ENCODE measurements at regions not wholly inside any gene's neighbourhood (a gene's known extent, or its start where the extent isn't known, plus 50 kb on each side); places are given as distances from the start of the nearest gene placed in this dataset.

DNA sequence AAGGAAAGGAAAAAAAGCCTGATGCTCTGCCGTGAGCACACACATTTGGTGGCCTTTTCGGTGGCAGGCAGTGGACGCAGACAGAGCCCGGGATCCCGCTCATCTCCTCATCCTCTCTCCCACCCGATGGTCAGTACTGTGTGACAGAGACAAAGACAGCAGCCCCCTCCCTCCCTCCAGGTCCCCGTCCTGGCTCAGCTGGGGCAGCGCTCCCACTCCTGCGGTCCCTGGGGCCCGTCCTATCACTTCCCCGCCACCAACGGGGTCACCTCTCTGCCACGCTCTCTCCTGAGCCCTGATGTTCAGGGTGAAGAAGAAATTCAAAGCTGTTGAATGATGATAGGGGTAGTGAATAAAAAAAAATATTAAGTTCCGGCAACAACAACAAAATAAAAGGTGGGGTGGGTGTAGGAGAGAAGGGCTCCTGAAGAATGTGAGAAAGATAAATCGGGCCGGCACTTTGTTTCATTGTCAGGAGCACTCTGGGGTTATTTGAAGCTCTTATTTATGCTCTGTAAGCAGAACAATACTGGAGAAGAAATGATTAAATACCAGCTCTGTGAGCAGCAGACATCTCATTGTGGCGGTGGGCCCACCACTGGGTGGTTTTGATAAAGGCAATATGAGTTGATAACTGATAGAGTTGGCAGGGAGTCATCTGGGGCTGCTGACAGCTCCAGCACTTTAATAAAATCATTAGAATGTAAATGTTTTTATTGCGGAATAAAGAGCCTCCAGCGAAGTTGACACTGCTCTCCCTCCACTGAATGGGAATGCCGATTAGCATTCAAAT, 417.7 kb downstream of the IRX1 start:
- peaks cover 4% of the 10 kb centered on the region for H3K27me3 ChIP-seq
- H3K4me1 ChIP-seq: no peaks in the 10 kb centered on the region
- TF ChIP-seq POLR2A (IDR thresholded peaks at IDR 0.05) (no peak), EP300 (IDR thresholded peaks at IDR 0.05) (no peak)
- no peak overlapping the region for H3K27ac ChIP-seq
- 73 to 74% methylated on average over 8 to 14 of the region's 20 CpGs for WGBS, 2 donors (ENCODE audit: low coverage in 1 of 2)
- H3K36me3 ChIP-seq: no peaks in the 10 kb centered on the region
- no peak for ATAC-seq
- no peaks in the 10 kb centered on the region for H3K9me3 ChIP-seq
- no peak overlapping the region for H3K4me3 ChIP-seq

DNA sequence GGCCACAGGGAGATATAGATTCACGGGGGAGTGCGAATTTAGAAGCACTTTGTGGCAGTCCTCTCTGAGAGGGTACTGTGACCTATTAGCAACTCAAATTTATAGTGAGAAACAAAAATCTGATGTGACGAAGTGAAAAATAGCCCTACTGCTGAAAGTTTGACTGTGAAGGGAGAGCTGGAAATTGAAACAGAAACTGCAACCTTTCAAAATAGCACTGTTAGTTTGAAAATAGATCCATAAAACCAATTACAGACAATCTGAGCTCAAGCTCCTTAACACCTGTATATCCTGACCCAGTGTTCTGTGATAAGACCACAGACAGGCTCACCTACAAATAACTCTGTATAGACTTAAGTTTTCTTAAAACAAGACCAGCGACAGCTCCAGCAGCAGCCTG, 420.1 kb downstream of the IRX1 start:
- Histone ChIP-seq H3K9me3 (no peaks in the 10 kb centered on the region), H3K4me3 (no peak overlapping the region), H3K27me3 (peaks cover 4% of the 10 kb centered on the region), H3K27ac (no peak overlapping the region), H3K36me3 (no peaks in the 10 kb centered on the region), H3K4me1 (peaks cover 0 to 7% (median 2%) of the 10 kb centered on the region in 3 donors)
- ATAC-seq: no peak
- no peak for TF ChIP-seq POLR2A (IDR thresholded peaks at IDR 0.05)
- TF ChIP-seq POLR2AphosphoS5 (IDR thresholded peaks at IDR 0.05): no peak
- TF ChIP-seq EP300 (IDR thresholded peaks at IDR 0.05): no peak
- TF ChIP-seq, protein P1, sequence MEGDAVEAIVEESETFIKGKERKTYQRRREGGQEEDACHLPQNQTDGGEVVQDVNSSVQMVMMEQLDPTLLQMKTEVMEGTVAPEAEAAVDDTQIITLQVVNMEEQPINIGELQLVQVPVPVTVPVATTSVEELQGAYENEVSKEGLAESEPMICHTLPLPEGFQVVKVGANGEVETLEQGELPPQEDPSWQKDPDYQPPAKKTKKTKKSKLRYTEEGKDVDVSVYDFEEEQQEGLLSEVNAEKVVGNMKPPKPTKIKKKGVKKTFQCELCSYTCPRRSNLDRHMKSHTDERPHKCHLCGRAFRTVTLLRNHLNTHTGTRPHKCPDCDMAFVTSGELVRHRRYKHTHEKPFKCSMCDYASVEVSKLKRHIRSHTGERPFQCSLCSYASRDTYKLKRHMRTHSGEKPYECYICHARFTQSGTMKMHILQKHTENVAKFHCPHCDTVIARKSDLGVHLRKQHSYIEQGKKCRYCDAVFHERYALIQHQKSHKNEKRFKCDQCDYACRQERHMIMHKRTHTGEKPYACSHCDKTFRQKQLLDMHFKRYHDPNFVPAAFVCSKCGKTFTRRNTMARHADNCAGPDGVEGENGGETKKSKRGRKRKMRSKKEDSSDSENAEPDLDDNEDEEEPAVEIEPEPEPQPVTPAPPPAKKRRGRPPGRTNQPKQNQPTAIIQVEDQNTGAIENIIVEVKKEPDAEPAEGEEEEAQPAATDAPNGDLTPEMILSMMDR (IDR thresholded peaks at IDR 0.05): no peak
- whole genome bisulfite sequencing, 2 donors (ENCODE audit: low coverage in 1 of 2): 82 to 92% methylated on average over 2 to 4 of the region's 4 CpGs

GRCh38 chr5:4017076-4017803, 421.6 kb downstream of the IRX1 start:
- Histone ChIP-seq H3K9me3 (no peaks in the 10 kb centered on the region), H3K27ac (no peak overlapping the region), H3K27me3 (peaks cover 4% of the 10 kb centered on the region), H3K4me1 (peaks cover 0 to 7% (median 3%) of the 10 kb centered on the region in 3 donors), H3K4me3 (no peak overlapping the region), H3K36me3 (no peaks in the 10 kb centered on the region)
- TF ChIP-seq POLR2A (IDR thresholded peaks at IDR 0.05): no peak
- TF ChIP-seq, protein P1 (IDR thresholded peaks at IDR 0.05): no peak
- TF ChIP-seq EP300 (IDR thresholded peaks at IDR 0.05): no peak
- TF ChIP-seq POLR2AphosphoS5 (IDR thresholded peaks at IDR 0.05): no peak
- no peak for ATAC-seq
- WGBS, 2 donors (ENCODE audit: low coverage in 1 of 2): 82 to 91% methylated on average over 4 to 5 of the region's 5 CpGs

GRCh38 chr5:4018007-4018406, 422.4 kb downstream of the IRX1 start:
- TF ChIP-seq POLR2A (IDR thresholded peaks at IDR 0.05): no peak
- TF ChIP-seq POLR2AphosphoS5 (IDR thresholded peaks at IDR 0.05): no peak
- TF ChIP-seq, protein P1 (IDR thresholded peaks at IDR 0.05): no peak
- TF ChIP-seq EP300 (IDR thresholded peaks at IDR 0.05): no peak
- ATAC-seq: no peak
- no peaks in the 10 kb centered on the region for H3K9me3 ChIP-seq
- peaks cover 0 to 7% (median 3%) of the 10 kb centered on the region in 3 donors for H3K4me1 ChIP-seq
- H3K4me3 ChIP-seq: no peak overlapping the region
- H3K27ac ChIP-seq: peak overlapping the region in 3 of 4 donors; percentile 20 to 51 (median 38)
- 19 to 33% methylated on average over 1 to 2 of the region's 2 CpGs for WGBS, 2 donors (ENCODE audit: low coverage in 1 of 2)
- no peaks in the 10 kb centered on the region for H3K36me3 ChIP-seq
- peaks cover 2% of the 10 kb centered on the region for H3K27me3 ChIP-seq

DNA sequence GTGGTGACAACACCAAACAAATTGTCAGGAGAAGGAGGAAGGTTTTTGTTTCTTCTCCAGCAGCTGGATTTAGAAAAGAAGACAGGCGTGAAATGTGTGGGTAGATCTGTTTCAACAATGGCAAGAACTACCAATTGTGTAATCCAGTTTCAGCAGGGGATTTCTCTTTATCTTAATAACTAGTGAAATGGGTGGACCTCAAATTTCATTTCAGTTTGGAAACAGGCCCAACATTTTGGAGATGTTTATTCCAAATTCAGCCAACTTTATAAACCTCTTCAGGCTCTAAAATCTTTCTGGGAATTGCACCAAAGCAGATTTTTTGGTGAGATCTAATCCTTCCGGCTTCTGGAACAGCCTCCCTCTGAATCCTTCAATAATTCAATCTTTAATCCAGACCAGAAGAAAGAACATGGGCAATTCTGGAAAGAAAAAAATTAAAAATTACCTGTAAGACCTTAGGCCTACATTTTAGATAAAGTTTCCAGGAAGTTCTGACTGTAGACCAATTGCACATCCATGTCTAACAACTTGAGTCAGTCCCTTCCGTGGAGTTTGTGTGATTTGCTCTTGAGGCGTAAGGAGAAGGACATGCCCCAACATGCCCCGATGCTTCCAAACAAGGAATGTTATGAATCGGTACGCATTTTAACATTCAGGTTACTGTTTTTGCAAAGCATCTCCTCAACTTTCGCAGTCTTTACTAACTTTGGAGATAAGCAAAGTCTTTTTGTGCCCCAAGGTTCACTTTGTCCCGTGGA, 423.6 kb downstream of the IRX1 start:
- WGBS, 2 donors (ENCODE audit: low coverage in 1 of 2): 65 to 70% methylated on average over 8 to 9 of the region's 9 CpGs
- Histone ChIP-seq H3K27me3 (no peaks in the 10 kb centered on the region), H3K4me1 (peaks cover 0 to 7% (median 3%) of the 10 kb centered on the region in 3 donors), H3K4me3 (no peak overlapping the region), H3K36me3 (no peaks in the 10 kb centered on the region), H3K27ac (peak overlapping the region in 3 of 4 donors; percentile 51 to 57 (median 53)), H3K9me3 (no peaks in the 10 kb centered on the region)
- no peak for TF ChIP-seq EP300 (IDR thresholded peaks at IDR 0.05)
- TF ChIP-seq, protein P1 (IDR thresholded peaks at IDR 0.05): no peak
- no peak for TF ChIP-seq POLR2AphosphoS5 (IDR thresholded peaks at IDR 0.05)
- no peak for TF ChIP-seq POLR2A (IDR thresholded peaks at IDR 0.05)
- ATAC-seq: peak; percentile 68
